ENCODE measurements at regions not wholly inside any gene's neighbourhood (a gene's known extent, or its start where the extent isn't known, plus 50 kb on each side); places are given as distances from the start of the nearest gene placed in this dataset.

- Histone ChIP-seq H3K36me3 (ENCODE audit: control insufficient read depth, insufficient read depth, low read length) (no peaks in the 10 kb centered on the region), H3K27me3 (ENCODE audit: control insufficient read depth, insufficient read depth, low read length) (no peaks in the 10 kb centered on the region), H3K4me3 (ENCODE audit: low read depth, low read length) (no peak overlapping the region)
- no peak for TF ChIP-seq CTCF (IDR thresholded peaks at IDR 0.05; ENCODE audit: insufficient read depth, low read depth, low read length)
- POLR2A ChIA-PET, result no interaction called here
- DNase-seq (ENCODE audit: low read depth), result no peak
- CTCF ChIA-PET, result no interaction called here
Measured at GRCh38 chr5:120982351-120982750, 518.3 kb downstream of the PRR16 start.

- ChIA-PET CTCF (no interaction called here), POLR2A (no interaction called here)
- no peak for DNase-seq (ENCODE audit: low read depth)
- H3K4me3 ChIP-seq (ENCODE audit: low read depth, low read length), result no peak overlapping the region
- H3K36me3 ChIP-seq (ENCODE audit: control insufficient read depth, insufficient read depth, low read length), result no peaks in the 10 kb centered on the region
- TF ChIP-seq CTCF (IDR thresholded peaks at IDR 0.05; ENCODE audit: insufficient read depth, low read depth, low read length), result no peak
- no peaks in the 10 kb centered on the region for H3K27me3 ChIP-seq (ENCODE audit: control insufficient read depth, insufficient read depth, low read length)
Measured at GRCh38 chr5:120985526-120985925, 521.4 kb downstream of the PRR16 start.

- ChIA-PET CTCF (no interaction called here), POLR2A (no interaction called here)
- H3K36me3 ChIP-seq (ENCODE audit: control insufficient read depth, insufficient read depth, low read length), result no peaks in the 10 kb centered on the region
- no peak for TF ChIP-seq CTCF (IDR thresholded peaks at IDR 0.05; ENCODE audit: insufficient read depth, low read depth, low read length)
- H3K27me3 ChIP-seq (ENCODE audit: control insufficient read depth, insufficient read depth, low read length), result no peaks in the 10 kb centered on the region
- DNase-seq (ENCODE audit: low read depth), result no peak
- no peak overlapping the region for H3K4me3 ChIP-seq (ENCODE audit: low read depth, low read length)
Measured at GRCh38 chr5:120988491-120988890, 524.4 kb downstream of the PRR16 start.

- ChIA-PET CTCF (no interaction called here), POLR2A (no interaction called here)
- DNase-seq (ENCODE audit: low read depth), result no peak
- no peaks in the 10 kb centered on the region for H3K27me3 ChIP-seq (ENCODE audit: control insufficient read depth, insufficient read depth, low read length)
- no peak overlapping the region for H3K4me3 ChIP-seq (ENCODE audit: low read depth, low read length)
- H3K36me3 ChIP-seq (ENCODE audit: control insufficient read depth, insufficient read depth, low read length), result no peaks in the 10 kb centered on the region
- TF ChIP-seq CTCF (IDR thresholded peaks at IDR 0.05; ENCODE audit: insufficient read depth, low read depth, low read length), result no peak
Measured at GRCh38 chr5:120988941-120989340, 524.8 kb downstream of the PRR16 start.

GRCh38 chr5:120991569-120991968 lies 527.5 kb downstream of the PRR16 start:
- POLR2A ChIA-PET, result no interaction called here

More at GRCh38 chr5:120991569-120991968, 527.5 kb downstream of the PRR16 start:
- Histone ChIP-seq H3K27me3 (ENCODE audit: control insufficient read depth, insufficient read depth, low read length) (no peaks in the 10 kb centered on the region), H3K4me3 (ENCODE audit: low read depth, low read length) (no peak overlapping the region), H3K36me3 (ENCODE audit: control insufficient read depth, insufficient read depth, low read length) (no peaks in the 10 kb centered on the region)
- no peak for DNase-seq (ENCODE audit: low read depth)
- no peak for TF ChIP-seq CTCF (IDR thresholded peaks at IDR 0.05; ENCODE audit: insufficient read depth, low read depth, low read length)
- CTCF ChIA-PET, result no interaction called here
